SK-N-SH treated with all-trans-retinoic acid at 6 μM for 48 hours (cell line): ENCODE measurements at regions not wholly inside any gene's neighbourhood (a gene's known extent, or its start where the extent isn't known, plus 50 kb on each side); places are given as distances from the start of the nearest gene placed in this dataset.

Experiments used
- ATAC-seq: fragments of 200-7000 bp; cut with Tn5 transposase; 3 replicates; pipeline ENCODE4 v1.9.1; 2020; ENCODE audit warnings: mild to moderate bottlenecking, moderate library complexity
- BACH2 ChIP-seq: fragments of 250-450 bp; sonication (Bioruptor Pico); IDR thresholded peaks from 2 replicates; pipeline ENCODE4 v1.9.0; 2021; ENCODE audit warnings: mild to moderate bottlenecking, borderline replicate concordance
- CSDC2 ChIP-seq: fragments of 250-450 bp; sonication (Bioruptor Pico); IDR thresholded peaks from 2 replicates; pipeline ENCODE4 v1.5.0; 2020; ENCODE audit warnings: mild to moderate bottlenecking, moderate library complexity
- ESRRG ChIP-seq: fragments of 250-450 bp; sonication (Bioruptor Pico); IDR thresholded peaks from 2 replicates; pipeline ENCODE4 v1.6.1; 2021; ENCODE audit warnings: mild to moderate bottlenecking
- GLIS3 ChIP-seq: fragments of 250-450 bp; sonication (Bioruptor Pico); IDR thresholded peaks from 2 replicates; pipeline ENCODE4 v1.5.0; 2020; ENCODE audit warnings: mild to moderate bottlenecking, moderate library complexity
- ISL1 ChIP-seq: fragments of 250-450 bp; sonication (Bioruptor Pico); IDR thresholded peaks from 2 replicates; pipeline ENCODE4 v2.1.2; 2022; ENCODE audit warnings: mild to moderate bottlenecking, moderate library complexity
- OSR1 ChIP-seq: fragments of 250-450 bp; sonication (Bioruptor Pico); IDR thresholded peaks from 2 replicates; pipeline ENCODE4 v1.8.0; 2022; ENCODE audit warnings: moderate library complexity, mild to moderate bottlenecking, inconsistent platforms
- PPARA ChIP-seq: fragments of 250-450 bp; sonication (Bioruptor Pico); IDR thresholded peaks from 2 replicates; pipeline ENCODE4 v1.5.0; 2020; ENCODE audit warnings: mild to moderate bottlenecking, borderline replicate concordance
- RARB ChIP-seq: fragments of 250-450 bp; sonication (Bioruptor Pico); IDR thresholded peaks from 2 replicates; pipeline ENCODE4 v1.8.0; 2021; ENCODE audit warnings: mild to moderate bottlenecking, moderate library complexity
- SNAI2 ChIP-seq: fragments of 250-450 bp; sonication (Bioruptor Pico); IDR thresholded peaks from 2 replicates; pipeline ENCODE4 v1.5.0; 2020; ENCODE audit warnings: mild to moderate bottlenecking, moderate library complexity
- TCF4 ChIP-seq: fragments of 250-450 bp; sonication (Bioruptor Pico); IDR thresholded peaks from 2 replicates; pipeline ENCODE4 v1.8.0; 2021; ENCODE audit warnings: mild to moderate bottlenecking, moderate library complexity, borderline replicate concordance
- TOX ChIP-seq: fragments of 250-450 bp; sonication (Bioruptor Pico); IDR thresholded peaks from 2 replicates; pipeline ENCODE4 v1.8.0; 2021; ENCODE audit warnings: mild to moderate bottlenecking, moderate library complexity, borderline replicate concordance
- ZC3H10 ChIP-seq: fragments of 250-450 bp; sonication (Bioruptor Pico); IDR thresholded peaks from 2 replicates; pipeline ENCODE4 v1.5.1; 2021; ENCODE audit warnings: mild to moderate bottlenecking, moderate library complexity
- ZFP3 ChIP-seq: fragments of 250-450 bp; sonication (Bioruptor Pico); IDR thresholded peaks from 2 replicates; pipeline ENCODE4 v1.5.0; 2020; ENCODE audit warnings: mild to moderate bottlenecking, moderate library complexity
- ZFP30 ChIP-seq: fragments of 450-650 bp; formaldehyde crosslinking; IDR thresholded peaks from 2 replicates; pipeline ENCODE4 v1.5.0; 2022; ENCODE audit warnings: mild to moderate bottlenecking, moderate library complexity
- ZNF565 ChIP-seq: fragments of 450-650 bp; formaldehyde crosslinking; conservative IDR thresholded peaks from 2 replicates; pipeline ENCODE4 v1.5.0; 2020; ENCODE audit warnings: low read depth, mild to moderate bottlenecking, moderate library complexity
- ZNF70 ChIP-seq: fragments of 450-650 bp; formaldehyde crosslinking; IDR thresholded peaks from 2 replicates; pipeline ENCODE4 v1.5.0; 2020; ENCODE audit warnings: mild to moderate bottlenecking, moderate library complexity
- ZNF8 ChIP-seq: fragments of 450-650 bp; formaldehyde crosslinking; IDR thresholded peaks from 2 replicates; pipeline ENCODE4 v1.5.0; 2020; ENCODE audit warnings: mild to moderate bottlenecking, moderate library complexity
- TF ChIP-seq, protein P1 (sequence below): fragments of 250-450 bp; sonication (Bioruptor Pico); IDR thresholded peaks from 2 replicates; pipeline ENCODE4 v1.8.0; 2021; ENCODE audit warnings: low read depth, mild to moderate bottlenecking, moderate library complexity, borderline replicate concordance
- TF ChIP-seq, protein P2 (sequence below): fragments of 250-450 bp; sonication (Bioruptor Pico); IDR thresholded peaks from 2 replicates; pipeline ENCODE4 v1.5.1; 2021; ENCODE audit warnings: mild to moderate bottlenecking, moderate library complexity
- TF ChIP-seq, protein P3 (sequence below): fragments of 250-450 bp; sonication (Bioruptor Pico); IDR thresholded peaks from 2 replicates; pipeline ENCODE4 v1.5.0; 2020; ENCODE audit warnings: mild to moderate bottlenecking, moderate library complexity
- TF ChIP-seq, protein P4 (sequence below): fragments of 250-450 bp; sonication (Bioruptor Pico); IDR thresholded peaks from 2 replicates; pipeline ENCODE4 v1.5.1; 2020; ENCODE audit warnings: low read depth, mild to moderate bottlenecking, moderate library complexity
- TF ChIP-seq, protein P5 (sequence below): fragments of 250-450 bp; sonication (Bioruptor Pico); IDR thresholded peaks from 2 replicates; pipeline ENCODE4 v1.8.0; 2020; ENCODE audit warnings: mild to moderate bottlenecking, moderate library complexity, borderline replicate concordance

DNA sequence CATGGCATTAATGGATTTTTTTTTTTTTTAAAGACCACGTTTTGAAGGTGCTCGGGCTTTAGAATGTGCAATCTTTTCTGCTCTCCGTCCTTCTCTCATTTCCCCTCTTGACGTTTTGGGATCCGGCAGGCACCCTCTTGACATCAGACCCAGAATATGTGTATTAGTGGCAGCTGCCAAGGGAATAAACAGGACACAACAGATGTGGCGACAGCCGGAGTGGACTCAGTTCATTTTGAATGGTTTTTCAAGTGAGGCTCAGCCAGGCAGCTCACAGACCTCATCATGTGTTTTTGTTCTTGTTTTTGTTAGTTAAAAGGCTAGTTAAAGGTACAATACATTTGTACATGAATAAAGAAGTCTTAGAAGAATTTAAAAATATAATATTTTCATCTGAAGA is 365.0 kb upstream of the SEMA6A start (continued):
- TF ChIP-seq BACH2 (CRISPR knock-in tag) (no peak), ZNF8 (CRISPR knock-in tag) (no peak), ZFP3 (CRISPR knock-in tag) (no peak)
- TF ChIP-seq, all 23 proteins: peak for 0

DNA sequence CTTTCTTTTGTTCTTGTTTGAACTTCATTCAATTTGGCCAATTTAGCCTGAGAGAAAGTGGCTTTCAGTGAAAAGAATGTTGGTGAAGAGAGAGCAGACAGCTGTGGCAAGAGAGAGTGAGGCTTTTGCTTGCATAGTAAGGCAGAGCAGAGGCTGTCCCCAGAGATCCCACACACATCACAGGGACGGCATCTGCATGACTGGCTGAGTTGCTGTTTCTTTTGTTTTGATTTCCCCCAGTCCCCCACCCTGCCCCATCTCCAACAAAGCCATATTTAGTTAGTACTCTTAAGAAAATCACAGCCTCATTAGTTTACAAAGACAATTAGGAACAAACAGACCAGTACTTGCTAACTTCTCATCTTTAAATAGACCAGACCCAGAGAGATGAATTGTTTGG is 363.9 kb upstream of the SEMA6A start:
- no peak for ATAC-seq
- TF ChIP-seq ZFP30 (no peak), GLIS3 (CRISPR knock-in tag) (no peak), ZFP3 (CRISPR knock-in tag) (no peak), ZNF8 (CRISPR knock-in tag) (no peak), BACH2 (CRISPR knock-in tag) (no peak), CSDC2 (no peak), ZNF70 (no peak), ZC3H10 (CRISPR knock-in tag) (no peak), ZNF565 (CRISPR knock-in tag) (no peak), ISL1 (CRISPR knock-in tag) (no peak), ESRRG (no peak), PPARA (CRISPR knock-in tag) (no peak), RARB (no peak), OSR1 (CRISPR knock-in tag) (no peak), TCF4 (CRISPR knock-in tag) (no peak)
- TF ChIP-seq, protein P1, sequence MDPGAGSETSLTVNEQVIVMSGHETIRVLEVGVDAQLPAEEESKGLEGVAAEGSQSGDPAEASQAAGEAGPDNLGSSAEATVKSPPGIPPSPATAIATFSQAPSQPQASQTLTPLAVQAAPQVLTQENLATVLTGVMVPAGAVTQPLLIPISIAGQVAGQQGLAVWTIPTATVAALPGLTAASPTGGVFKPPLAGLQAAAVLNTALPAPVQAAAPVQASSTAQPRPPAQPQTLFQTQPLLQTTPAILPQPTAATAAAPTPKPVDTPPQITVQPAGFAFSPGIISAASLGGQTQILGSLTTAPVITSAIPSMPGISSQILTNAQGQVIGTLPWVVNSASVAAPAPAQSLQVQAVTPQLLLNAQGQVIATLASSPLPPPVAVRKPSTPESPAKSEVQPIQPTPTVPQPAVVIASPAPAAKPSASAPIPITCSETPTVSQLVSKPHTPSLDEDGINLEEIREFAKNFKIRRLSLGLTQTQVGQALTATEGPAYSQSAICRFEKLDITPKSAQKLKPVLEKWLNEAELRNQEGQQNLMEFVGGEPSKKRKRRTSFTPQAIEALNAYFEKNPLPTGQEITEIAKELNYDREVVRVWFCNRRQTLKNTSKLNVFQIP (CRISPR knock-in tag) = no peak
- TF ChIP-seq, protein P2, sequence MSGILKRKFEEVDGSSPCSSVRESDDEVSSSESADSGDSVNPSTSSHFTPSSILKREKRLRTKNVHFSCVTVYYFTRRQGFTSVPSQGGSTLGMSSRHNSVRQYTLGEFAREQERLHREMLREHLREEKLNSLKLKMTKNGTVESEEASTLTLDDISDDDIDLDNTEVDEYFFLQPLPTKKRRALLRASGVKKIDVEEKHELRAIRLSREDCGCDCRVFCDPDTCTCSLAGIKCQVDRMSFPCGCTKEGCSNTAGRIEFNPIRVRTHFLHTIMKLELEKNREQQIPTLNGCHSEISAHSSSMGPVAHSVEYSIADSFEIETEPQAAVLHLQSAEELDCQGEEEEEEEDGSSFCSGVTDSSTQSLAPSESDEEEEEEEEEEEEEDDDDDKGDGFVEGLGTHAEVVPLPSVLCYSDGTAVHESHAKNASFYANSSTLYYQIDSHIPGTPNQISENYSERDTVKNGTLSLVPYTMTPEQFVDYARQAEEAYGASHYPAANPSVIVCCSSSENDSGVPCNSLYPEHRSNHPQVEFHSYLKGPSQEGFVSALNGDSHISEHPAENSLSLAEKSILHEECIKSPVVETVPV (CRISPR knock-in tag) = no peak
- TF ChIP-seq, protein P3, sequence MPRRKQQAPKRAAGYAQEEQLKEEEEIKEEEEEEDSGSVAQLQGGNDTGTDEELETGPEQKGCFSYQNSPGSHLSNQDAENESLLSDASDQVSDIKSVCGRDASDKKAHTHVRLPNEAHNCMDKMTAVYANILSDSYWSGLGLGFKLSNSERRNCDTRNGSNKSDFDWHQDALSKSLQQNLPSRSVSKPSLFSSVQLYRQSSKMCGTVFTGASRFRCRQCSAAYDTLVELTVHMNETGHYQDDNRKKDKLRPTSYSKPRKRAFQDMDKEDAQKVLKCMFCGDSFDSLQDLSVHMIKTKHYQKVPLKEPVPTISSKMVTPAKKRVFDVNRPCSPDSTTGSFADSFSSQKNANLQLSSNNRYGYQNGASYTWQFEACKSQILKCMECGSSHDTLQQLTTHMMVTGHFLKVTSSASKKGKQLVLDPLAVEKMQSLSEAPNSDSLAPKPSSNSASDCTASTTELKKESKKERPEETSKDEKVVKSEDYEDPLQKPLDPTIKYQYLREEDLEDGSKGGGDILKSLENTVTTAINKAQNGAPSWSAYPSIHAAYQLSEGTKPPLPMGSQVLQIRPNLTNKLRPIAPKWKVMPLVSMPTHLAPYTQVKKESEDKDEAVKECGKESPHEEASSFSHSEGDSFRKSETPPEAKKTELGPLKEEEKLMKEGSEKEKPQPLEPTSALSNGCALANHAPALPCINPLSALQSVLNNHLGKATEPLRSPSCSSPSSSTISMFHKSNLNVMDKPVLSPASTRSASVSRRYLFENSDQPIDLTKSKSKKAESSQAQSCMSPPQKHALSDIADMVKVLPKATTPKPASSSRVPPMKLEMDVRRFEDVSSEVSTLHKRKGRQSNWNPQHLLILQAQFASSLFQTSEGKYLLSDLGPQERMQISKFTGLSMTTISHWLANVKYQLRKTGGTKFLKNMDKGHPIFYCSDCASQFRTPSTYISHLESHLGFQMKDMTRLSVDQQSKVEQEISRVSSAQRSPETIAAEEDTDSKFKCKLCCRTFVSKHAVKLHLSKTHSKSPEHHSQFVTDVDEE (CRISPR knock-in tag) = no peak
- TF ChIP-seq, protein P4, sequence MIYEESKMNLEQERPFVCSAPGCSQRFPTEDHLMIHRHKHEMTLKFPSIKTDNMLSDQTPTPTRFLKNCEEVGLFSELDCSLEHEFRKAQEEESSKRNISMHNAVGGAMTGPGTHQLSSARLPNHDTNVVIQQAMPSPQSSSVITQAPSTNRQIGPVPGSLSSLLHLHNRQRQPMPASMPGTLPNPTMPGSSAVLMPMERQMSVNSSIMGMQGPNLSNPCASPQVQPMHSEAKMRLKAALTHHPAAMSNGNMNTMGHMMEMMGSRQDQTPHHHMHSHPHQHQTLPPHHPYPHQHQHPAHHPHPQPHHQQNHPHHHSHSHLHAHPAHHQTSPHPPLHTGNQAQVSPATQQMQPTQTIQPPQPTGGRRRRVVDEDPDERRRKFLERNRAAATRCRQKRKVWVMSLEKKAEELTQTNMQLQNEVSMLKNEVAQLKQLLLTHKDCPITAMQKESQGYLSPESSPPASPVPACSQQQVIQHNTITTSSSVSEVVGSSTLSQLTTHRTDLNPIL (CRISPR knock-in tag) = no peak
- TF ChIP-seq, protein P5, sequence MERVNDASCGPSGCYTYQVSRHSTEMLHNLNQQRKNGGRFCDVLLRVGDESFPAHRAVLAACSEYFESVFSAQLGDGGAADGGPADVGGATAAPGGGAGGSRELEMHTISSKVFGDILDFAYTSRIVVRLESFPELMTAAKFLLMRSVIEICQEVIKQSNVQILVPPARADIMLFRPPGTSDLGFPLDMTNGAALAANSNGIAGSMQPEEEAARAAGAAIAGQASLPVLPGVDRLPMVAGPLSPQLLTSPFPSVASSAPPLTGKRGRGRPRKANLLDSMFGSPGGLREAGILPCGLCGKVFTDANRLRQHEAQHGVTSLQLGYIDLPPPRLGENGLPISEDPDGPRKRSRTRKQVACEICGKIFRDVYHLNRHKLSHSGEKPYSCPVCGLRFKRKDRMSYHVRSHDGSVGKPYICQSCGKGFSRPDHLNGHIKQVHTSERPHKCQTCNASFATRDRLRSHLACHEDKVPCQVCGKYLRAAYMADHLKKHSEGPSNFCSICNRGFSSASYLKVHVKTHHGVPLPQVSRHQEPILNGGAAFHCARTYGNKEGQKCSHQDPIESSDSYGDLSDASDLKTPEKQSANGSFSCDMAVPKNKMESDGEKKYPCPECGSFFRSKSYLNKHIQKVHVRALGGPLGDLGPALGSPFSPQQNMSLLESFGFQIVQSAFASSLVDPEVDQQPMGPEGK (CRISPR knock-in tag) = no peak

DNA sequence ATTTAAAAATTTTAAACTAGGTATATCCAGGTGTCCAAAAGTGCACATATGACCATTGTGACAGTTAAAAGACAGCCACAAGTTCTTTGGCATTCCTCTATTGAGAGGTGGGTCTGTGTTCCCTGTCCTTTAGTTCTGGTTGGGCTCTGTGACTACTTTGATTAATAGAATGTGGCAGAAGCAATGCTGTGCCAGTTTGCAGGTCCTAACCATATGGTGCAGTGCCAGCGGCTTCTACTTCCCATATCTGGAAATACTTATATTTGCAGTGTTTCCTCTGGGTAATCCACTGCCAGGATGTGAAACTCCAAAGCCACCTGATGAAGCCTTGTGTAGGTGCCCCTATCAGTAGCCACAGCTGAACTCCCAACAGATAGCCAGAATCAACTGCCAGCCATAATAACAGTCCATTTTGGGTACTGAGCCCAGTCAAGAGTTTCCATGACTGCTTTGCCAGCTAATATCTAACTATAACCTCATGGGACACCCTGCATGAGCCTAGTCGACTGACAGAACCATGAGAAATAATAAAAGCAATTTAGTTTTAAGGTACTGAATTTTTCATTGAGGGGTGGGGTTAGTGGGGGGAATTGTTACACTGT is 361.0 kb upstream of the SEMA6A start:
- no peak for ATAC-seq
- no peak for TF ChIP-seq BACH2 (CRISPR knock-in tag)
- TF ChIP-seq, protein P2 (CRISPR knock-in tag) = no peak
- TF ChIP-seq SNAI2 (CRISPR knock-in tag) = no peak
- no peak for TF ChIP-seq ESRRG
- no peak for TF ChIP-seq ZNF8 (CRISPR knock-in tag)
- TF ChIP-seq, protein P5 (CRISPR knock-in tag) = no peak
- TF ChIP-seq ZFP30 = no peak
- no peak for TF ChIP-seq OSR1 (CRISPR knock-in tag)
- no peak for TF ChIP-seq ZNF70
- no peak for TF ChIP-seq TOX
- TF ChIP-seq, protein P1 (CRISPR knock-in tag) = no peak
- TF ChIP-seq ZFP3 (CRISPR knock-in tag) = no peak
- TF ChIP-seq GLIS3 (CRISPR knock-in tag) = no peak
- no peak for TF ChIP-seq PPARA (CRISPR knock-in tag)
- TF ChIP-seq ISL1 (CRISPR knock-in tag) = no peak
